ENCODE measurements at regions not wholly inside any gene's neighbourhood (a gene's known extent, or its start where the extent isn't known, plus 50 kb on each side); places are given as distances from the start of the nearest gene placed in this dataset.

DNA sequence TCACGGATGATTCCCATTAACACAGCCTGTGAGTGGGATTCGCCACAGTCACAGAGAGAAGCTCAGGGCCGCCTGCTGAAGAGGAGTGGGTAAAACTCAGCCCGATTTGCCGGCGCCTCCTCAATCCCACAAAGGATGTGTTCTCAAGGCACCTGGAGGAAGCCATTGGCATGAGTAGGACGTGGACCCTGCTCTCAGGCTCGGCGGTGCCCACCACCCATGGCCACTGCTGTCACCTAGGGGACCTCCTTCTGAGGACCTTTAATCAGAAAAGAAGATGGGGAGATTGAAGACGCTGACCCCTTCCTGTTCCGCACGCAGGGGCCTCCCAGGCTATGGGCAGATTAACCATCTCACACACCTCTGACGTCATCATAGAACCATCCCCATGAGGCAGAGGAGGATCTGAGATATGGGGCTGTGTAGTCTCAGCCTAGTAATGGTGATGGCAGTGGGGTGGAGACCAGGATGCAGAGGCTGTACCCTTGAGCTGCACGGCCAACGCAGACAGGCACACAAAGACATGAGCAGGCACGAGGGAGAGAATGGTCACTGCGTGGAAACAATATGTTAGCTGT, 571.8 kb downstream of the BRD1 start:
- Histone ChIP-seq H2BK15ac (ENCODE audit: low read depth, low read length) (no peak overlapping the region), H2AFZ (replicated peaks; ENCODE audit: low read length, poor library complexity) (no peak overlapping the region), H2AK5ac (ENCODE audit: low read depth, low read length) (no peak overlapping the region), H3K9me3 (ENCODE audit: control insufficient read depth, insufficient read depth, low read length) (peaks cover 49% of the 10 kb centered on the region), H3K9me1 (ENCODE audit: insufficient read depth, low read length) (no peaks in the 10 kb centered on the region), H3K27me3 (ENCODE audit: control insufficient read depth, insufficient read depth, low read length) (no peaks in the 10 kb centered on the region), H4K5ac (ENCODE audit: low read depth, low read length) (no peak overlapping the region), H3K4me1 (ENCODE audit: control insufficient read depth, insufficient read depth, low read length) (no peaks in the 10 kb centered on the region), H4K8ac (ENCODE audit: low read depth in 2 of 2, low read length in 2 of 2) (no peak overlapping the region), H3K9ac (ENCODE audit: low read depth, low read length) (no peak overlapping the region), H3K36me3 (ENCODE audit: control insufficient read depth, insufficient read depth, low read length) (no peaks in the 10 kb centered on the region), H4K91ac (ENCODE audit: insufficient read depth, low read depth, low read length) (no peak overlapping the region), H3K18ac (ENCODE audit: low read depth, low read length) (no peak overlapping the region), H3K4ac (ENCODE audit: low read depth, low read length) (no peak overlapping the region), H3K27ac (ENCODE audit: insufficient read depth, low read length) (no peak overlapping the region), H2BK5ac (ENCODE audit: low read depth, low read length, poor library complexity, severe bottlenecking) (no peak overlapping the region), H2BK120ac (ENCODE audit: low read depth, low read length) (no peak overlapping the region), H3K23ac (ENCODE audit: low read depth, low read length) (no peak overlapping the region), H4K20me1 (ENCODE audit: insufficient read depth, low read length) (no peaks in the 10 kb centered on the region), H3K4me2 (ENCODE audit: low read depth, low read length) (no peak overlapping the region), H3K4me3 (ENCODE audit: insufficient read depth, low read depth, low read length) (no peak overlapping the region), H3K56ac (ENCODE audit: extremely low read depth, insufficient read depth, low read length) (no peak overlapping the region), H2AK9ac (replicated peaks; ENCODE audit: low read depth, low read length, poor library complexity) (no peak overlapping the region), H3K14ac (replicated peaks; ENCODE audit: low read depth, low read length) (no peak overlapping the region), H2BK20ac (ENCODE audit: low read depth, low read length) (no peak overlapping the region), H3K79me1 (ENCODE audit: low read depth in 1 of 2, low read length in 2 of 2) (no peaks in the 10 kb centered on the region)
- no peak for DNase-seq
- BruUV-seq (replicated peaks), result no TSS peak
- ChIA-PET CTCF (no interaction called here), POLR2A (ENCODE audit: unreplicated experiment) (no interaction called here)
- 61% methylated on average over 11 of the region's 17 CpGs; no CpG with 5 or more reads in 1 of the 2 experiments for WGBS, 2 experiments (ENCODE audit: extremely low coverage in 2 of 2, insufficient read length in 1 of 2)
- TF ChIP-seq, protein P1, sequence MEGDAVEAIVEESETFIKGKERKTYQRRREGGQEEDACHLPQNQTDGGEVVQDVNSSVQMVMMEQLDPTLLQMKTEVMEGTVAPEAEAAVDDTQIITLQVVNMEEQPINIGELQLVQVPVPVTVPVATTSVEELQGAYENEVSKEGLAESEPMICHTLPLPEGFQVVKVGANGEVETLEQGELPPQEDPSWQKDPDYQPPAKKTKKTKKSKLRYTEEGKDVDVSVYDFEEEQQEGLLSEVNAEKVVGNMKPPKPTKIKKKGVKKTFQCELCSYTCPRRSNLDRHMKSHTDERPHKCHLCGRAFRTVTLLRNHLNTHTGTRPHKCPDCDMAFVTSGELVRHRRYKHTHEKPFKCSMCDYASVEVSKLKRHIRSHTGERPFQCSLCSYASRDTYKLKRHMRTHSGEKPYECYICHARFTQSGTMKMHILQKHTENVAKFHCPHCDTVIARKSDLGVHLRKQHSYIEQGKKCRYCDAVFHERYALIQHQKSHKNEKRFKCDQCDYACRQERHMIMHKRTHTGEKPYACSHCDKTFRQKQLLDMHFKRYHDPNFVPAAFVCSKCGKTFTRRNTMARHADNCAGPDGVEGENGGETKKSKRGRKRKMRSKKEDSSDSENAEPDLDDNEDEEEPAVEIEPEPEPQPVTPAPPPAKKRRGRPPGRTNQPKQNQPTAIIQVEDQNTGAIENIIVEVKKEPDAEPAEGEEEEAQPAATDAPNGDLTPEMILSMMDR (conservative IDR thresholded peaks at IDR 0.05; ENCODE audit: low read depth, low read length), result no peak
- TF ChIP-seq, protein P2, sequence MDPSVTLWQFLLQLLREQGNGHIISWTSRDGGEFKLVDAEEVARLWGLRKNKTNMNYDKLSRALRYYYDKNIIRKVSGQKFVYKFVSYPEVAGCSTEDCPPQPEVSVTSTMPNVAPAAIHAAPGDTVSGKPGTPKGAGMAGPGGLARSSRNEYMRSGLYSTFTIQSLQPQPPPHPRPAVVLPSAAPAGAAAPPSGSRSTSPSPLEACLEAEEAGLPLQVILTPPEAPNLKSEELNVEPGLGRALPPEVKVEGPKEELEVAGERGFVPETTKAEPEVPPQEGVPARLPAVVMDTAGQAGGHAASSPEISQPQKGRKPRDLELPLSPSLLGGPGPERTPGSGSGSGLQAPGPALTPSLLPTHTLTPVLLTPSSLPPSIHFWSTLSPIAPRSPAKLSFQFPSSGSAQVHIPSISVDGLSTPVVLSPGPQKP (IDR thresholded peaks at IDR 0.05; ENCODE audit: borderline replicate concordance, low read depth, low read length), result no peak
- TF ChIP-seq BHLHE40 (IDR thresholded peaks at IDR 0.05; ENCODE audit: low read depth, low read length) (no peak), MAZ (IDR thresholded peaks at IDR 0.05; ENCODE audit: borderline replicate concordance, low read depth, low read length) (no peak), MAFK (IDR thresholded peaks at IDR 0.05; ENCODE audit: low read depth, low read length) (no peak), CHD1 (IDR thresholded peaks at IDR 0.05; ENCODE audit: low read depth, low read length) (no peak), NFE2L2 (IDR thresholded peaks at IDR 0.05; ENCODE audit: low read depth, low read length) (no peak), MXI1 (IDR thresholded peaks at IDR 0.05; ENCODE audit: borderline replicate concordance, low read depth, low read length) (no peak), RCOR1 (IDR thresholded peaks at IDR 0.05; ENCODE audit: insufficient replicate concordance, low read length) (no peak)
- no peak for ATAC-seq (ENCODE audit: low read depth)
- dilution Hi-C loops (cut with HindIII; ENCODE audit: low sequenced_read_pairs, unreplicated experiment) (no loop called here), in situ Hi-C loops (cut with MboI; ENCODE audit: low sequenced_read_pairs) (no loop called here), intact Hi-C loops (cut with micrococcal nuclease) (no loop called here)

Data from IMR-90 (cell line).